GM18867 (cell line): ENCODE measurements at regions not wholly inside any gene's neighbourhood (a gene's known extent, or its start where the extent isn't known, plus 50 kb on each side); places are given as distances from the start of the nearest gene placed in this dataset.
"Not testable (repeated sequence)": the region's sequence is repeated elsewhere in the genome, so short reads cannot be mapped to it uniquely, and the experiment has no call there.

ENCODE experiments used
- ATAC-seq: cut with Tn5 transposase; IDR thresholded peaks from one replicate; pipeline ENCODE4 v1.9.1; 2021; ENCODE audit warnings: mild to moderate bottlenecking, moderate library complexity; ENCODE audit not compliant: unreplicated experiment

DNA sequence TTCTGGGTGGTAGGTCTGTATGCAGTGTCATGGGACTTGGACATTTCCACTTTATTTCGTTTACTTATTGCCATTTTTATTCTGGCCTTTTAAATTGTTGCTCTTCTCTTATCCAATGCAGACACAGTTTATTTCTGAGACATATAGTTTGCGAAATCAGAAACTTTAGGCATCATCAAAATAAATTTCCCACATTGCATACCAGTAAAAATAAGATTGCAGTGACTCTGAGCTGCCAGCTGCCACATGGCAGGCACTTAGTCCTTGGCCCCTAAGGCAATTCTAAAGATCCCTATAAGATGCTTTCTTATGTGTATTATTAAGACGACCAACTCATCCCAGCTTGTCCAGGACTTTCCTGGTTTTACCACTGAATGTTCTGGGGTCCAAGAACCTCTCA lies 81.8 kb upstream of the ANKRD1 start:
- ATAC-seq, result no peak

DNA sequence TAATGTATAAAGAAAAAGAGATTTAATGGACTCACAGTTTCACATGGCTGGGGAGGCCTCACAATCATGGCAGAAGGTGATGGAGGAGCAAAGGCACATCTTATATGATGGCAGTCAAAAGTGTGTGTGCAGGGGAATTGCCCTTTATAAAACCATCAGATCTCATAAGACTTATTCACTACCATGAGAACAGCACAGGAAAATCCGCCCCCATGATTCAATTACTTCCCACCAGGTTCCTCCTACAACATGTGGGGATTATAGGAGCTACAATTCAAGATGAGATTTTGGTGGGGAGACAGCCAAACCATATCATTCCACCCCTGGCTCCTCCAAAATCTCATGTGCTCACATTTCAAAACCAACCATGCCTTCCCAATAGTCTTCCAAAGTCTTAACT lies 82.5 kb upstream of the ANKRD1 start:
- ATAC-seq, result not testable (repeated sequence)

DNA sequence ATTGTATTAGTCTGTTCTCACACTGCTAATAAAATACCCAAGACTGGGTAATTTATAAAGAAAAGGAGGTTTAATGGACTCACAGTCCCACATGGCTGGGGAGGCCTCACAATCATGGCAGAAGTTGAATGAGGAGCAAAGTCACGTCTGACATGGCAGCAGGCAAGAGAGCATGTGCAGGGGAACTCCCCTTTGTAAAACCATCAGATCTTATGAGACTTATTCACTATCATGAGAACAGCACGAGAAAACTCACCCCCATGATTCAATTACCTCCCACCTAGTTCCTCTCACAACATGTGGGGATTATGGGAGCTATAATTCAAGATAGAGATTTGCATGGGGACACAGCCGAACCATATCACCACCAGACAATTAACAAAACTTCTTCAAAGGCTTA lies 84.4 kb upstream of the ANKRD1 start:
- not testable (repeated sequence) for ATAC-seq

GRCh38 chr10:91006001-91006751 lies 85.3 kb upstream of the ANKRD1 start:
- ATAC-seq, result peak; percentile 37

DNA sequence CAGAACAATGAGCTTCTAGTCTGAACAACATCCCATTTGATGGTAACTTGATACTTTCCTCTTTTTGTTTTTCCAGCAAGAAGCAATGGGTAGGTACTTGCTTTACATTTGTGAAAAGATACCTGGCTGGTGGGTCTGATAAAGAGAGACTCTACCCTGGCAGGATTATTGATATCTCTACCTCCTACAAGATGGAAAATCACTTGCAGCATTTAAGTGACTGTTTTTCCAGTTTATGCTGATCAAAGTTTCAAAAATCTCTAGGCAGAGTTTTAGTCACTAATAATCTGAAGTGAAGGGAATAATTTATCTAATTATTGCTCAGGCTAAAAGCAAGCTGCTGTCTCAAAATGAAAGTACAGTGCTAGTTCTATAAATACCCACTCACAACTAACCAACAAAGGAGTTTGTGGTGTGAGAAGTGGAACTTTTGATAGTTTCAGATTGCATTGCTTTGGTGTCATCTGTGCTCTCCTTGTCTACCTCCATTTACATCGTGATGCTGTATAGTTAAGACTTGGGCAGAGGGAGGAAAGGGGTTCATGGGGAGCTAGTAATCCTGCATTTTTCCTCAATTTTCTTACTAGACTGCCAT lies 86.0 kb upstream of the ANKRD1 start:
- peak; percentile 93 for ATAC-seq

DNA sequence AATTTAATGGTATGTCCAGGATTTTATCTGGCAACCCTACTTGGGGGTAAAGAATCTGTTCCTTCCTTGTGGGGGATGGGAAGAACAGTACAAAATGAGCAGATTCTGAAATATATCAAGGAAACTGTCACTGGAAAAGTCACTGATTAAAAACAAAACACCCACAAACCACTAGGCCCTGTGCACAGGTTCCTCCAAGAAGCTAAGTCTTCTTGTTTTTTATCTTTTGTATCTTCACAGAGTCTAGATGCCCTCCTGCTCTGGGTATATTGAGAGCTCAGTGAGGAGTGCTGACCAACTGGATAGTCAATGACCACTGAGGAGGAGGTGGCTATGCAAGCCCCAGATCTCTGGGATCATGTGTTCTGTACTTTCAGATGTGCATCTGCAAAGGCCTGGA lies 86.8 kb upstream of the ANKRD1 start:
- ATAC-seq, result no peak

- ATAC-seq, result no peak
These were observed 88.2 kb upstream of the ANKRD1 start for GRCh38 chr10:91009121-91009520.

DNA sequence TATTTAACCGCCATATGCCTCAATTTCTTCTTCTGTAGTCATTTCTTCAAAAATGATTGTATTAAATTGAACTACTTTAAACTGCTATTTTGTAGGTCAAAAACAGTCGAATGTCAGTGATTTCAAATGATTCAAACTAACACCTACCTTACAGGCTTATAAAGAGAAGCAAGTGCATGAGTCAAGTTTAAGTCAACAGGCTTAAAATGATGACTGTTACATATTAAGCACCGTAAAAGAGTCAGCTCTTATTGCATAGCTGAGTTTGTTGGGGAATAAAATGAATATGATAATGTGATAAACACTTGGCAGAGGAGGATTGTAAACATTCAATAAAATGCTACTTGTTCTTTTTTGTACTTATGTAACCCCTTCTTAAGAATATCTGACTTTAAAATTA lies 90.1 kb upstream of the ANKRD1 start:
- no peak for ATAC-seq

GRCh38 chr10:91012502-91012901 lies 91.6 kb upstream of the ANKRD1 start:
- no peak for ATAC-seq

DNA sequence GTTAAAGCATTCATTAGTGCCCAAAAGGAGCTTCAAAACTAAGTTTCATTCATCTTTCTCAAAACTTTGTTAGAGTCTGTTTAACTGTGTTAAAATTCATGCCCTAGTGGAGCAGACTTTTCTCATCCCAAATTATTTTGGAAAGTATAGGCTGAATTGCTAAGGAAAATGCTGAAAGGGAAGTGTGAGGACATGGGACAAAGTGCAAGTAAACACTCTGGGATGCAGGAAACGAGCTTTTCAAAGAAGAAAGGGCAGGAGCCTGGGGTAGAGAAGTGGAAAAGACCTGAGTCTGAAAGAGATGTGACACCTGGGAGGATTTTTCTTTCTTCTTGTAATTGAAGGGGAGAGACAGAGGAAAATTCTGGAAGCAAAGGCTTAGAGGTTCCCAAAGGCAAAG lies 93.1 kb upstream of the ANKRD1 start:
- ATAC-seq, result no peak

GRCh38 chr10:91017198-91017597 lies 96.3 kb upstream of the ANKRD1 start:
- no peak for ATAC-seq

DNA sequence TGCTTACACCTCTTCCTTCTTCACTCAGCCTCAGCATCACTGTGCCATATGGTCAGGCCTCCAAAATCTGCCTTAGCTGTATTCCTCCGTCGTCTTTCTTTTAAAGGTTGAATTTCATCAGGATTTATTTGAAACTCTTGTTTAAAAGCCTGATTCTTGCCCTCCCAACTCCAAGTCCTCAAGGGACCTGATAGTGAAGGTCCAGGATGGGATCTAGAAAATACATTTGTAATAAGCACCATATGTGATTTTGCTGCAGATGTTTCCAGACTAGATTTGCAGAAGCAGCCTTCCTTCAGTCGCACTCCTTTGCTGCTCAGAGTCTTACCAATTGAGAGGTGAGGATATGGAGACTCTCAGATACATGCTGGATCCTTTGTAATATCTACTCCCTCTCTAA lies 101.0 kb upstream of the ANKRD1 start:
- no peak for ATAC-seq

DNA sequence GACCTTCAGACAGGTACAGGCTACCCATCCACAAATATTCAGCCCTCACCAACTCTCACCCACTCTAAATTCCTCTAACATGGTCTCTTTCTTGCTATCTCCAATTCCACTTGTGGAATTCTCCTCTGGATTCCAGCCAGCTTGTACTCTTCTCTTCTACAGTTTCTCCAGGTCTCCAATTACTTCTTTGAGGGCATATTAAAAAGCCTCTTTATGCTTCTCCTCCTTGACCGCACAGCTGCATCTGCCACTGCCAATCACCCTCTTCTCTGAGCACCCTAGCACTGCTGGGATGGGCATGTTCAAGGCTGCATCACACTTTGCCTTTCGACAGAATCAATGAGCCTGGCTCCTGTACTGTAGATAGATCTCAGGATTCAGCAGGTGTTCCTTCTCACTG lies 101.5 kb upstream of the ANKRD1 start:
- ATAC-seq, result no peak

GRCh38 chr10:91022924-91023699 lies 102.2 kb upstream of the ANKRD1 start:
- ATAC-seq, result no peak

- no peak for ATAC-seq
These were observed 103.0 kb upstream of the ANKRD1 start for GRCh38 chr10:91023700-91024398.

DNA sequence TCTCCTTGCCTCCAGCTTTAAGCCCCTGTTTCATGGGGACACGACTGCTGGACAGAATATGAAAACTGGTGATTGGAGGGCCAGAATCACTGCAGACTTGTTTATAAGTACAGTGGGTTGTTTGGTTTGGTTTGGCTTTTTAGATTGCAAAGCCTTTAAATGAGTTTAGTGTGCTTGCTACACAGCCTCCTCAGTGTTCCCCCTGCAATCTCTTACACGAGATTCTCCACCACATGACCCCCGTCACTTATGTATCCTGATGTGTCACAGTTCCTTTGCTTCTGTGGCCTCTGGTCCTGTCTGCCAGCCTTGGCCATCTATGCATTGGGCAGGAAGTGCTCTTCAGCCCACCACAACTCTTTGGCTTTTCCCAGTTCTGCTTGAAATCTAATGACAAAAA lies 103.7 kb upstream of the ANKRD1 start:
- ATAC-seq, result no peak

DNA sequence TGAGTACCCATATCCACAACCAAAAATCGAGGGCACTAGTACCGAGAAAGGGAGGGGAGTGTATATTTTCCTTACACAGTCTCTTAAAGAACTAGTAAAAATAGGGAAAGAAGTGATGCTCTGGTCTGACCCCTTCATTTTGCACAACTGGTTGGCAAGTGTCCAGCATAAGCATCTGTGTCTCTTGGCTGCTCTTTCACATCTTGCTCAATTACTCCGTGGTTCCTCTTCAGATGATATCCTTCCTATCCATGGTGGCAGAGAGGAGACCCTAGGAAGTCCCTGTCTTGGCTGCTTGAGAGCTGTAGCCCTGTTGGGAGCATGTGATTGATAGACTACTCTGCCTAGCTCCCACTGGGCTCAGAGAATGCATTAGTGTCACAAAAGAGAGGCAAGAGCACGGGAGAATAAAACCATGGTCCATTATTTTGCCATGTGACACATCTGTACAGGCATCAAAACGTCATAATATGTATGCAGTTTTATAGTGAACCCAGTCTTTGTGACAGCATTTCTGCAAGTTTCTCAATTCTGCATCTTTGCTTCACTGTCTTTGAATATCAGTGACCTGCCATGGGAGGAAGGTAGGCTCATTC lies 111.8 kb upstream of the ANKRD1 start:
- no peak for ATAC-seq

- no peak for ATAC-seq
These were observed 112.5 kb upstream of the ANKRD1 start for GRCh38 chr10:91033324-91033950.

DNA sequence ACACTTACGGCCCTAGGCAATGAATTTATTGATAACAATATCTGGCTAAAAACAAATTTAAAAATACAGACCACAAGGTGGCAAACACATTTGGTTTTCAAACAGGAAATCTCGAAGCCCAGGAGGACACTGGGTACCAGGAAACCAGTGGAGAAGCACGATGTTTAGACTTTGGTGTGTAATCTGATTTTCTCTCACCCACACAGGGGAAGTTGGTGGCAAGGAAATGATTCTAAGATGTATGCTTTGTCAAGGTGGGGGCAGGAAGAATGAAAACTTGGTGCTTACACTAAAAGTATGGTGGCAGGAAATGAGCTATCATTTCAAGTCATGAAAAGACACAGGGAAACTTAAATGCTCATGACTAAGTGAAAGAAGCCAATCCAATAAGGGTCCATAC lies 113.2 kb upstream of the ANKRD1 start:
- ATAC-seq, result no peak

- no peak for ATAC-seq
These were observed 113.7 kb upstream of the ANKRD1 start for GRCh38 chr10:91034494-91035159.
